Glomerular endothelial cell (primary cell): ENCODE measurements at regions not wholly inside any gene's neighbourhood (a gene's known extent, or its start where the extent isn't known, plus 50 kb on each side); places are given as distances from the start of the nearest gene placed in this dataset.
A peak's percentile ranks its signal among the peaks of the same experiment; 100 is the strongest.
"Not testable (repeated sequence)": the region's sequence is repeated elsewhere in the genome, so short reads cannot be mapped to it uniquely, and the experiment has no call there.

Source experiments
- DNase-seq: peaks from one replicate; pipeline ENCODE4 v3.0.0-alpha.2; 2011; ENCODE audit warnings: low read depth, low spot score; ENCODE audit errors: extremely low read depth

- no peak for DNase-seq
These were observed 50.9 kb upstream of the OLIG3 start for GRCh38 chr6:137545073-137545472.

GRCh38 chr6:137547186-137547585 is 53.0 kb upstream of the OLIG3 start:
- no peak for DNase-seq

GRCh38 chr6:137547601-137548000 is 53.4 kb upstream of the OLIG3 start:
- DNase-seq, result no peak

- no peak for DNase-seq
These were observed 54.9 kb upstream of the OLIG3 start for GRCh38 chr6:137549106-137549505.

GRCh38 chr6:137550535-137550934 is 56.3 kb upstream of the OLIG3 start:
- DNase-seq, result no peak

GRCh38 chr6:137552146-137552545 is 58.0 kb upstream of the OLIG3 start:
- no peak for DNase-seq

GRCh38 chr6:137552809-137553208 is 58.6 kb upstream of the OLIG3 start:
- DNase-seq, result no peak

- not testable (repeated sequence) for DNase-seq
These were observed 65.5 kb upstream of the OLIG3 start for GRCh38 chr6:137559521-137560183.

- no peak for DNase-seq
These were observed 66.0 kb upstream of the OLIG3 start for GRCh38 chr6:137560184-137560563.

GRCh38 chr6:137568067-137568466 is 73.9 kb upstream of the OLIG3 start:
- no peak for DNase-seq

GRCh38 chr6:137570393-137570792 is 76.2 kb upstream of the OLIG3 start:
- DNase-seq, result no peak

- peak; percentile 16 for DNase-seq
These were observed 77.7 kb upstream of the OLIG3 start for GRCh38 chr6:137571854-137572253.

- no peak for DNase-seq
These were observed 79.5 kb upstream of the OLIG3 start for GRCh38 chr6:137573739-137574138.

- DNase-seq, result no peak
These were observed 85.4 kb upstream of the OLIG3 start for GRCh38 chr6:137579612-137580011.

GRCh38 chr6:137581019-137581707 is 87.0 kb upstream of the OLIG3 start:
- DNase-seq, result no peak

- DNase-seq, result not testable (repeated sequence)
These were observed 89.3 kb upstream of the OLIG3 start for GRCh38 chr6:137583519-137583918.

GRCh38 chr6:137588472-137588871 is 94.3 kb upstream of the OLIG3 start:
- DNase-seq, result no peak

- DNase-seq, result no peak
These were observed 95.1 kb upstream of the OLIG3 start for GRCh38 chr6:137589067-137589848.

GRCh38 chr6:137590684-137591083 is 96.5 kb upstream of the OLIG3 start:
- DNase-seq, result no peak

- DNase-seq, result no peak
These were observed 107.3 kb upstream of the OLIG3 start for GRCh38 chr6:137601471-137601870.

GRCh38 chr6:137602313-137603197 is 108.4 kb upstream of the OLIG3 start:
- DNase-seq, result no peak
